ENCODE measurements at regions not wholly inside any gene's neighbourhood (a gene's known extent, or its start where the extent isn't known, plus 50 kb on each side); places are given as distances from the start of the nearest gene placed in this dataset.

- no peak for TF ChIP-seq ZNF274 (IDR thresholded peaks at IDR 0.05; ENCODE audit: borderline replicate concordance, extremely low read depth, low read length)
- no peak for TF ChIP-seq CTCF (IDR thresholded peaks at IDR 0.05; ENCODE audit: control extremely low read depth in 1 of 3, insufficient read depth in 1 of 3, low read depth in 1 of 3, low read length in 3 of 3)
- no peak for TF ChIP-seq EZH2 (IDR thresholded peaks at IDR 0.05; ENCODE audit: low read depth, low read length, severe bottlenecking)
- no peak for TF ChIP-seq MAFK (IDR thresholded peaks at IDR 0.05; ENCODE audit: low read depth, low read length)
- no peak for TF ChIP-seq EP300 (IDR thresholded peaks at IDR 0.05; ENCODE audit: borderline replicate concordance in 1 of 2, low read depth in 2 of 2, low read length in 2 of 2)
- no peak for TF ChIP-seq CREB1 (IDR thresholded peaks at IDR 0.05)
- no peak for TF ChIP-seq FOSL1 (IDR thresholded peaks at IDR 0.05; ENCODE audit: insufficient read depth, low read depth, low read length)
- no peak for TF ChIP-seq GTF2F1 (IDR thresholded peaks at IDR 0.05; ENCODE audit: borderline replicate concordance, low read depth, low read length)
- TF ChIP-seq JUND (IDR thresholded peaks at IDR 0.05; ENCODE audit: low read length): no peak
- no peak for TF ChIP-seq EGR1 (IDR thresholded peaks at IDR 0.05; ENCODE audit: borderline replicate concordance, low read depth, low read length)
Measured at GRCh38 chr5:61625681-61626621, 293.9 kb downstream of the ZSWIM6 start.
